MM.1S (cell line): ENCODE measurements at regions not wholly inside any gene's neighbourhood (a gene's known extent, or its start where the extent isn't known, plus 50 kb on each side); places are given as distances from the start of the nearest gene placed in this dataset.
A peak's percentile ranks its signal among the peaks of the same experiment; 100 is the strongest.

Experiments
- DNase-seq: peaks from one replicate; pipeline ENCODE4 v3.0.0-alpha.2; 2015
- H2AFZ ChIP-seq: fragments of 300-600 bp; sonication (generic); 2 replicates; pipeline ENCODE4 v1.6.0; 2016; ENCODE audit warnings: antibody characterized with exemption, low read length
- H3F3A ChIP-seq: fragments of 300-600 bp; sonication (generic); 2 replicates; pipeline ENCODE4 v1.6.1; 2016; ENCODE audit warnings: mild to moderate bottlenecking, antibody characterized with exemption, low read length, moderate library complexity, mixed read lengths; ENCODE audit not compliant: insufficient read depth
- H3K27ac ChIP-seq: fragments of 300-600 bp; sonication (generic); 2 replicates; pipeline ENCODE4 v1.5.1; 2016; ENCODE audit warnings: mild to moderate bottlenecking, low read length
- H3K27me3 ChIP-seq: fragments of 300-600 bp; sonication (generic); replicated peaks from 2 replicates; pipeline ENCODE4 v1.6.0; 2016; ENCODE audit warnings: low read length; ENCODE audit not compliant: insufficient read depth
- H3K36me3 ChIP-seq: fragments of 300-600 bp; sonication (generic); replicated peaks from 2 replicates; pipeline ENCODE4 v1.6.1; 2016; ENCODE audit warnings: mild to moderate bottlenecking, low read length, mixed read lengths; ENCODE audit not compliant: insufficient read depth
- H3K4me1 ChIP-seq: fragments of 300-600 bp; sonication (generic); 2 replicates; pipeline ENCODE4 v1.6.1; 2016; ENCODE audit warnings: low read length, mixed read lengths
- H3K4me2 ChIP-seq: fragments of 300-600 bp; sonication (generic); 2 replicates; pipeline ENCODE4 v1.6.0; 2016; ENCODE audit warnings: low read depth, low read length
- H3K4me3 ChIP-seq: fragments of 300-600 bp; sonication (generic); 2 replicates; pipeline ENCODE4 v1.5.1; 2016; ENCODE audit warnings: low read length, mixed read lengths
- H3K79me2 ChIP-seq: fragments of 300-600 bp; sonication (generic); 2 replicates; pipeline ENCODE4 v1.6.1; 2016; ENCODE audit warnings: mixed run types, low read length, mixed read lengths
- H3K9ac ChIP-seq: fragments of 300-600 bp; sonication (generic); 2 replicates; pipeline ENCODE4 v1.6.1; 2016; ENCODE audit warnings: low read length, mixed read lengths
- H3K9me2 ChIP-seq: fragments of 300-600 bp; sonication (generic); replicated peaks from 2 replicates; pipeline ENCODE4 v1.6.1; 2016; ENCODE audit warnings: mild to moderate bottlenecking, low read length, mixed read lengths; ENCODE audit not compliant: insufficient read depth
- H3K9me3 ChIP-seq: fragments of 300-600 bp; sonication (generic); replicated peaks from 2 replicates; pipeline ENCODE4 v1.6.1; 2016; ENCODE audit warnings: mild to moderate bottlenecking, low read length, mixed read lengths; ENCODE audit not compliant: insufficient read depth
- H4K20me1 ChIP-seq: fragments of 300-600 bp; sonication (generic); 2 replicates; pipeline ENCODE4 v1.6.1; 2016; ENCODE audit warnings: mild to moderate bottlenecking, low read length, moderate library complexity, mixed read lengths; ENCODE audit not compliant: insufficient read depth
- CTCF ChIP-seq: fragments of 300-600 bp; sonication (generic); IDR thresholded peaks from 2 replicates; pipeline ENCODE4 v1.5.1; 2016; ENCODE audit warnings: antibody characterized with exemption, low read length, mixed read lengths
- EZH2 ChIP-seq: fragments of 300-600 bp; sonication (generic); optimal IDR thresholded peaks from 2 replicates; pipeline ENCODE3; 2017; ENCODE audit warnings: low read depth, mild to moderate bottlenecking, antibody characterized with exemption, low read length, mixed read lengths
- EZH2phosphoT487 ChIP-seq: fragments of 300-600 bp; sonication (generic); IDR thresholded peaks from 2 replicates; pipeline ENCODE4 v1.6.1; 2018; ENCODE audit warnings: antibody characterized with exemption, low read length

- H3K9me3 ChIP-seq: no peaks in the 10 kb centered on the region
- DNase-seq: no peak
- H3K9me2 ChIP-seq: no peaks in the 10 kb centered on the region
- no peak overlapping the region for H3K4me3 ChIP-seq
- H3K4me2 ChIP-seq: no peak overlapping the region
- H3F3A ChIP-seq: no peaks in the 10 kb centered on the region
- H3K36me3 ChIP-seq: no peaks in the 10 kb centered on the region
- no peaks in the 10 kb centered on the region for H3K79me2 ChIP-seq
- TF ChIP-seq EZH2 (no peak), EZH2phosphoT487 (no peak), CTCF (no peak)
- H4K20me1 ChIP-seq: no peaks in the 10 kb centered on the region
- no peak overlapping the region for H3K27ac ChIP-seq
- no peak overlapping the region for H2AFZ ChIP-seq
- H3K27me3 ChIP-seq: no peaks in the 10 kb centered on the region
- H3K4me1 ChIP-seq: no peaks in the 10 kb centered on the region
- no peak overlapping the region for H3K9ac ChIP-seq
Measured at GRCh38 chr5:175166026-175166425, 278.0 kb downstream of the DRD1 start.

GRCh38 chr5:175163586-175164275, 280.3 kb downstream of the DRD1 start:
- DNase-seq: no peak
- Histone ChIP-seq H3K9ac (no peak overlapping the region), H3K27ac (no peak overlapping the region), H3K9me3 (no peaks in the 10 kb centered on the region), H3K4me1 (no peaks in the 10 kb centered on the region), H2AFZ (no peak overlapping the region), H3F3A (no peaks in the 10 kb centered on the region), H3K27me3 (no peaks in the 10 kb centered on the region), H3K4me2 (no peak overlapping the region), H3K4me3 (no peak overlapping the region), H3K9me2 (no peaks in the 10 kb centered on the region), H3K36me3 (no peaks in the 10 kb centered on the region), H4K20me1 (no peaks in the 10 kb centered on the region), H3K79me2 (no peaks in the 10 kb centered on the region)
- no peak for TF ChIP-seq EZH2phosphoT487
- no peak for TF ChIP-seq EZH2
- no peak for TF ChIP-seq CTCF

GRCh38 chr5:175162036-175162435, 281.9 kb downstream of the DRD1 start:
- Histone ChIP-seq H3K36me3 (no peaks in the 10 kb centered on the region), H3K4me2 (peak overlapping the region; percentile 6; the same call in 1 of the 2 replicates), H3K9me3 (no peaks in the 10 kb centered on the region), H4K20me1 (no peaks in the 10 kb centered on the region), H3K4me3 (no peak overlapping the region), H3K9ac (no peak overlapping the region), H2AFZ (no peak overlapping the region), H3K4me1 (no peaks in the 10 kb centered on the region), H3F3A (no peaks in the 10 kb centered on the region), H3K79me2 (no peaks in the 10 kb centered on the region), H3K9me2 (no peaks in the 10 kb centered on the region), H3K27ac (peak overlapping the region; percentile 36; the same call in 1 of the 2 replicates), H3K27me3 (no peaks in the 10 kb centered on the region)
- peak; percentile 78 for DNase-seq
- TF ChIP-seq CTCF (no peak), EZH2phosphoT487 (no peak), EZH2 (no peak)
